Head of caudate nucleus (tissue), 42 donors: ENCODE measurements at regions not wholly inside any gene's neighbourhood (a gene's known extent, or its start where the extent isn't known, plus 50 kb on each side); places are given as distances from the start of the nearest gene placed in this dataset.
A peak's percentile ranks its signal among the peaks of the same experiment; 100 is the strongest.

Experiments
- DNase-seq, 42 donors: peaks; one replicate each; pipeline versions ENCODE4 v3.0.0 to v3.0.0-alpha.2; 2020 to 2021; ENCODE audit warnings: mixed read lengths in 7 of 42
- intact Hi-C: fragments of 100-400 bp; cut with DNase I; formaldehyde crosslinking; loops from one replicate; pipeline ENCODE4 v1.15.0; 2022

GRCh38 chr15:92565351-92566125 lies 90.0 kb downstream of the FAM174B start:
- intact Hi-C loops, result no loop called here
- peak in 1 of 42 donors; percentile 12 for DNase-seq

GRCh38 chr15:92561754-92562153 lies 93.8 kb downstream of the FAM174B start:
- DNase-seq, result no peak
- intact Hi-C loops, result no loop called here

- intact Hi-C loops, result no loop called here
- DNase-seq, result no peak
Measured at GRCh38 chr15:92553317-92553716, 102.3 kb downstream of the FAM174B start.

GRCh38 chr15:92545996-92546395 lies 109.6 kb downstream of the FAM174B start:
- intact Hi-C loops, result no loop called here
- DNase-seq, result no peak

GRCh38 chr15:92541291-92542200 lies 114.0 kb downstream of the FAM174B start:
- intact Hi-C loops, result no loop called here
- no peak for DNase-seq

GRCh38 chr15:92538115-92538514 lies 117.5 kb downstream of the FAM174B start:
- intact Hi-C loops, result no loop called here
- no peak for DNase-seq

GRCh38 chr15:92533298-92533697 lies 122.3 kb downstream of the FAM174B start:
- no peak for DNase-seq
- intact Hi-C loops, result no loop called here

GRCh38 chr15:92531406-92531805 lies 124.2 kb downstream of the FAM174B start:
- intact Hi-C loops, result no loop called here

GRCh38 chr15:92528736-92529135 lies 126.8 kb downstream of the FAM174B start:
- no peak for DNase-seq
- intact Hi-C loops, result loop anchor here (10.0 kb wide), 1 partner anchor 156 kb away; no protein-coding TSS in a partner anchor

More at GRCh38 chr15:92531406-92531805, 124.2 kb downstream of the FAM174B start:
- DNase-seq, result no peak

- intact Hi-C loops, result loop anchor here (10.0 kb wide), 1 partner anchor 158 kb away; no protein-coding TSS in a partner anchor
- DNase-seq, result no peak
Measured at GRCh38 chr15:92527197-92527596, 128.4 kb downstream of the FAM174B start.

- DNase-seq, result no peak
- intact Hi-C loops, result loop anchor here (10.0 kb wide), 1 partner anchor 159 kb away; no protein-coding TSS in a partner anchor
Measured at GRCh38 chr15:92525758-92526245, 129.8 kb downstream of the FAM174B start.

- intact Hi-C loops, result loop anchor here (5.0 to 10.0 kb wide), 2 partner anchors 160 to 192 kb away; no protein-coding TSS in a partner anchor
- peak in 17 of 42 donors; percentile 11 to 53 (median 29) for DNase-seq
Measured at GRCh38 chr15:92524874-92525565, 130.6 kb downstream of the FAM174B start.

GRCh38 chr15:92524161-92524560 lies 130.5 kb downstream of the ST8SIA2 start:
- intact Hi-C loops, result loop anchor here (5.0 to 10.0 kb wide), 2 partner anchors 161 to 193 kb away; no protein-coding TSS in a partner anchor
- DNase-seq, result no peak

GRCh38 chr15:92523176-92523575 lies 129.5 kb downstream of the ST8SIA2 start:
- no peak for DNase-seq
- intact Hi-C loops, result loop anchor here (5.0 to 10.0 kb wide), 2 partner anchors 162 to 194 kb away; no protein-coding TSS in a partner anchor

- intact Hi-C loops, result loop anchor here (5.0 to 10.0 kb wide), 2 partner anchors 163 to 196 kb away; no protein-coding TSS in a partner anchor
- DNase-seq, result peak; percentile 22 to 91 (median 79)
Measured at GRCh38 chr15:92521624-92522008, 127.9 kb downstream of the ST8SIA2 start.

GRCh38 chr15:92520914-92521623 lies 127.4 kb downstream of the ST8SIA2 start:
- no peak for DNase-seq
- intact Hi-C loops, result loop anchor here (5.0 to 10.0 kb wide), 2 partner anchors 164 to 196 kb away; no protein-coding TSS in a partner anchor

GRCh38 chr15:92519709-92520108 lies 126.0 kb downstream of the ST8SIA2 start:
- DNase-seq, result no peak
- intact Hi-C loops, result loop anchor here (5.0 to 10.0 kb wide), 2 partner anchors 165 to 198 kb away; no protein-coding TSS in a partner anchor
